ENCODE measurements at regions not wholly inside any gene's neighbourhood (a gene's known extent, or its start where the extent isn't known, plus 50 kb on each side); places are given as distances from the start of the nearest gene placed in this dataset.

DNA sequence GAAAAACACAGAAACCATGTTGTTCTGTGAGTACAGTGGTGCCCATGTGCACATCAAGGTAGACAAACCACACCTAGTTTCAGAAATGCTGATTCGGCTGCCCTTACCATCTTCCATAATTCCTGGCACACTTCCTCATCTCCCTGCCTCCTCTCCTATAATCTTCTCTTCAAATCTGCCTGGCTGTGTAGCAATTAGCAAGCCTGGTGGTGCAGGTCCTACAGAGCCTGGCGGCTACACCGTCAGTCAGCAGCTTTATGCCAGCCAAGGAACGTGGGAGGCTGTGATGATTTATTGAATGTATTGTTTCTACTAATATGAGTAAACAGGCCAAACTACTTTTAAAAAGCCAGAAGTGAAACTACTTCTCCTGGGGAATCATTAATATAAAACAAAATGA is 106.8 kb downstream of the SEMA6D start:
- no peak for DNase-seq (ENCODE audit: low read depth)

DNA sequence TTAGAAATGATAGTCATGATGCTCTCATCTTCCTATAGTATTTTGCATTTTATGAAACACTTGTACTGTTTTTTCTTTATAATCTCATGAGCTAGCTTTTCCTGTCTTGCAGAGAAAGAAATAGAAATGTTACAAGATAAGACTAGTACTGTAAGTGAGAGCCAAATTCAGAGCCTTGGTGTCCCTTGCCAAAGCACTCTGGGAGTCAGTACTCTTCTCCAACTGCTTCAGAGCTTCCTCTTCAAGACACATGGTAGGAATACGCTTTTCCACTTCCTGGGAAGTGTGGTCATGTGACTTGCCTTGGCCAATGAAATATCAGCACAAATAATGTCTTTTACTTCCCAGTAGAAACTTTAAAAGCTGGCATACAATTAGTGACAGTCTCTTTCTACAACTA is 112.4 kb downstream of the SEMA6D start:
- DNase-seq (ENCODE audit: low read depth): no peak

DNA sequence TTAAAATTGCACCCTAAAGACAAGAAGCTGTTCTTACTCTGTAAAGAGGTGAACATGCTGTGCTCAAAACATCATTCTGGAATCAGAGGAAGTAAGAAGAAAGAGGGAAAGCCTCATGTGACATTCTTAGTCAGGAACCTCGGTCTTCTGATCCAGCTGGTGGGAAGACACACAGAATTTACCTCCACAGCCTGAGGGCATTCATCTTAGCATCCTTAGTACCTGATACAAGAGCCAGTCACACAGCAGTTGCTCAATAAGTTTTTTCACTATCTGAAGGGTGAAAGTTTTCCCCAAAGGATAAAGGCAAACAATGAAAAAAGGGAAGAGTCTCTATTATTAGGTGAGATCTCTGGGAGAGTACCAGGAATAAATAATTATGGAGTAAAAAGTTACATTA is 116.8 kb downstream of the SEMA6D start:
- DNase-seq (ENCODE audit: low read depth): no peak

GRCh38 chr15:47839233-47839825 is 122.0 kb downstream of the SEMA6D start:
- no peak for DNase-seq (ENCODE audit: low read depth)

DNA sequence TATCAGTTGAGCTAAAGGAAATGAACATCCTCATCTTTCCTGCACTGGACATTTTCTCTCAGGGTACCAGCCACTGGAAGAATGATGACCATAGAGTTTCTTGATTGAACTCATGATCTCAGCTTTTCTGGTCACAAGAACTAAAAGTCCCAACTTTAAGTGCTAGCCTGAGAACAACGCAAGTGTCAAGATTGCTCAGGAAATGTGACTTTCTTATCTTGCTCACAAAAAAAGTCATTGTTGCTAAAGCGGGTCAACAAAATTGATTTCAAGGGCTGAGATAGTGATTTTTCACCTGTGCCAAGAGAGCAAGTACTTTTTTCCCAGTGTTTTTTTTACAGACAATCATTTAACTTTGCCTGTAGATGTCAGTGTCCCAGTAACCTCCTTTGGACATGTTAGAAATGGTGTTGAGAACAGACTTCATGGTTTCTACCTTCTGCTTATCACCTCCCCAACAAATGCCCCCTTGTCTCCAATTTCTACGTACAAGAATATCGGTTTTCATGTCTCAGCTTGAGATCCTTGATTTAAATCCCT is 125.9 kb downstream of the SEMA6D start:
- no peak for DNase-seq (ENCODE audit: low read depth)

GRCh38 chr15:47844437-47844836 is 127.1 kb downstream of the SEMA6D start:
- no peak for DNase-seq (ENCODE audit: low read depth)

GRCh38 chr15:47846128-47846868 is 129.0 kb downstream of the SEMA6D start:
- DNase-seq (ENCODE audit: low read depth): no peak

DNA sequence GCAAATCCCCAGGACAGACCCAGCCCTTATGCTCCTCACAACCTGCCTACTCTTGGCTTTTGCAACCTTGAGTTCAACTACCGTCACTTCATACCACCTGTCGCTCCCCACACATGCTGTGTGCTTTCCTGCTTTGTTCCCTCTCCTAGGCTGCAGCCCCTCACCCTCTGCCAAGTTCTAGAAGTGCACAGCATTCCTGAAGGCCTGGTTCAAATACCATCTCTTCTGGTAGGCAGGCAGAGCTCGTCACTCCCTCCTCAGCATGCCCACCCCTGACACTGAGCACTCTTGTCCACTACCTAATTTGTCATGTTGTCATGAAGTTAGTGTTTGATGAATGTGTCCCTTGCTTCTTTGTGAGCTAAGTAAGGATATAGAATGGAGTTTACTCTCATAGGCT is 129.6 kb downstream of the SEMA6D start:
- no peak for DNase-seq (ENCODE audit: low read depth)

DNA sequence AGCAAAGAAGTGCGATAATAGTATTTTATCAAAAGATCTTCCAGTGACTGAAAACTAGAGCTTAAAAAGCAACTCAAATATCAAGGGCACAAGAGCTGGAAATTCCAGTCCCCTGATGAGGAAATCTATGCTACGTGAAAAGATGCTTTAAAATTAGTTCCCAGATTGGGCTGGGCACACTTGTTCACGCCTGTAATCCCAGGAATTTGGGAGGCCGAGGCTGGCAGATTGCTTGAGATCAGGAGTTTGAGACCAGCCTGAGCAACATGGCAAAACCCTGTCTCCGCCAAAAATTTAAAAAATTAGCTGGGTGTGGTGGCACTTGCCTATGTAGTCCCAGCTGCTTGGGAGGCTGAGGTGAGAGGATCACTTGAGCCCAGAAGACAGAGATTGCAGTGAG is 138.8 kb downstream of the SEMA6D start:
- no peak for DNase-seq (ENCODE audit: low read depth)

- DNase-seq (ENCODE audit: low read depth): no peak
These were observed 139.9 kb downstream of the SEMA6D start for GRCh38 chr15:47857014-47857775.

DNA sequence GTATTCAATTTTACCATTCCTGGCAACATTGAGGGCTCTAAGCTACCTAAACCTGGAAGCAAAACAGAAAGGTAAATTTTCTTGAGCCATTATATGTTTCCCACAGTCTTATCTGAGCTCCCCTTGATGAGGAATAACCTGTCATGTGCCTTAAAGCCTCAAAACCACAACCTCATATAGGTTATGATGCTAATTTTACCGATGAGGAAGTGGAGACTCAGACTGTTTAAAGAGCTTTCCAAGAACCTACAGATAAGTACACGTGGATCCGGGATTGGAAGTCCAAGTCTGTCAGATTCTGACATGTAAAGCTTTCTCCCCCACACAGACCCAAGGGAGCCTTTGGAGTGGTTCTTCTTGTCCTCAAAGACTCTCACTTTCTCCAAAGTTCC is 140.5 kb downstream of the SEMA6D start:
- DNase-seq (ENCODE audit: low read depth): no peak

GRCh38 chr15:47861111-47861903 is 144.0 kb downstream of the SEMA6D start:
- DNase-seq (ENCODE audit: low read depth): no peak

- DNase-seq (ENCODE audit: low read depth): no peak
These were observed 145.1 kb downstream of the SEMA6D start for GRCh38 chr15:47862402-47862801.

DNA sequence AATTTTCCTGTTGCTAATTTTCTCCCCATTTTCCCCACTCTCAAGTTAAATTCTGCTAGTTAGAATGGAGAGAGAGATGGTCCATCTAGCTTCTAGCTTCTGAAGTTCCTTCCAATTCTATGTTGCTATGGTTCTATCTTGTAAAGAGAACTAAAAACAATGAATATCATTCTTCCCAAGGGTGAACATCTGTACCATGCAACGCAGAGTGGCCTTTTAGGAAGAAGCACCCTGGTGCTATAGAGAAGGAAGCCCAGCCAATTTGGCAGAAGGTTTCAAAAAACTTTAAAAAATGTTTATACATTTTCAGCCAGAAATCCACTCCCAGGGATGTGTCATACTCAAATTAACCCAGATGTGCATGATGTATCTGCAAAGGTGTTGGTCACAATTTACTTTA is 149.1 kb downstream of the SEMA6D start:
- no peak for DNase-seq (ENCODE audit: low read depth)

GRCh38 chr15:47870300-47870955 is 153.1 kb downstream of the SEMA6D start:
- peak; percentile 36 for DNase-seq (ENCODE audit: low read depth)

GRCh38 chr15:47870956-47871625 is 153.8 kb downstream of the SEMA6D start:
- peak; percentile 75 for DNase-seq (ENCODE audit: low read depth)

- DNase-seq (ENCODE audit: low read depth): no peak
These were observed 154.9 kb downstream of the SEMA6D start for GRCh38 chr15:47872208-47872607.

GRCh38 chr15:47872869-47873432 is 155.6 kb downstream of the SEMA6D start:
- peak; percentile 39 for DNase-seq (ENCODE audit: low read depth)

DNA sequence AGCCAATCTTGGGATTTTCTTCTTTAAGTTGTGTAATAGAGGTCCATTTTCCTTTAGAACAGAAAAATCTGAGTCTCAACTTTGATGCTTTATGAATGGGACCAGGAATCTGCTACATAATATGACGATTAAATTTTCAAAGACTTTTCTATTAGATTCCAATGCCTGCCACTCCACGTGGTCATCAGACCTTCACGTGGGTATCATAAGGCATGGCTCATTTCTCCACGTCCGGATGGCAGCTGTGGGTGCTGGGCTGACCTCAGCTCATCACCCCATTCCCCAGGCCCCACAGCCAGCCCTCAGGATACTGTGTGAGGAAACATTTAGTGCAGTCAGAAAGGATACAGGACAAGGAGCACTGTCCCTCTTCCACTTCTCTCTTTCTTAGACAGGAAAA is 159.7 kb downstream of the SEMA6D start:
- no peak for DNase-seq (ENCODE audit: low read depth)

DNA sequence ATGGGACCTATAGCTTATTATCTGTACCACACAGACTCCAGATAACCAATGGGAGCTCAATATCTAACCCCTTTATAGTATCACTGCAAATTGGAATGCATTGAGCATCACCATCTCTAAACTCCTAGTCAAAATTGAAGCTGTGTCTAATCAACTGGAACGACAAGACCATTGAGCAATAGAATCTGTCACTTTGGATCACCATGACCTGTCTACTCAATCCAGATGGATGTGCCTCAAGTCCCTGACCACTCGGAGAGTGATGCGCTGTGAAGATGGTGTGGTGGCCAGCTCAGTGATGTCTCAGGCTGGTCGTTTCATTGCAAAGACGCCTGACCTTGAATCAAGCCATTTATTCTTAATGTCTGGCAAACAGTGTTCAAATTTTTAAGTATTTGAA is 160.5 kb downstream of the SEMA6D start:
- no peak for DNase-seq (ENCODE audit: low read depth)

DNA sequence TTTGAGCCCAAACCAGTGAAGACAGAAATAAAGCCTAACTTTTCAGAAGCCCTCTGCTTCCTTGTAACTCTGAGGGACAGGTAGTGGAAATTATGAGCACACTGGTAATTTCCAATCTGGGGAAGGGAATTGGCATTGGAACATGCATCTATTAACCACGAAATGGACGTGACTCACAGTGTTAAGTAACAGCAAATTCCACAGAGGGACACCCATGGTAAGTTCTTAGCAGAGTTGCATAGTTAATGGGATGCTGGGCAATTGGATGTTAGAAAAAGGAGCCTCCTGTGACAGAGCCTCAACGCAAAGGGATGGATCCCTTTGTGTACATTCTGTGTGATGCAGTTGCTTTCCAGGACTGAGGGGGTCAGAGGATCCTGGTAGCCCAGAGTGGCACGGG is 168.6 kb downstream of the SEMA6D start:
- peak; percentile 80 for DNase-seq (ENCODE audit: low read depth)
